Liver (tissue), 8 donors: ENCODE measurements at regions not wholly inside any gene's neighbourhood (a gene's known extent, or its start where the extent isn't known, plus 50 kb on each side); places are given as distances from the start of the nearest gene placed in this dataset.

ENCODE experiments used
- DNase-seq: peaks from one replicate; pipeline ENCODE4 v3.0.0-alpha.2; 2017; ENCODE audit warnings: low spot score
- H3K27ac ChIP-seq, 2 donors: one replicate each; pipeline ENCODE4 v1.7.0; 2013; ENCODE audit warnings: inconsistent platforms in 2 of 2, low read length in 2 of 2, control low read depth in 1 of 2, low read depth in 1 of 2, mild to moderate bottlenecking in 1 of 2
- H3K27me3 ChIP-seq, 4 donors: one replicate each; pipeline versions ENCODE4 v1.6.1 to v1.7.0; 2013; ENCODE audit warnings: low read length in 3 of 4, inconsistent platforms in 1 of 4, mild to moderate bottlenecking in 1 of 4, moderate library complexity in 1 of 4; ENCODE audit not compliant: control insufficient read depth in 4 of 4, insufficient read depth in 4 of 4
- H3K36me3 ChIP-seq, 4 donors: one replicate each; pipeline versions ENCODE4 v1.6.1 to v1.7.0; 2013; ENCODE audit warnings: low read length in 3 of 4, mild to moderate bottlenecking in 3 of 4, low read depth in 1 of 4, moderate library complexity in 1 of 4; ENCODE audit not compliant: control insufficient read depth in 4 of 4, insufficient read depth in 3 of 4
- H3K4me1 ChIP-seq, 4 donors: one replicate each; pipeline versions ENCODE4 v1.6.1 to v1.7.0; 2013; ENCODE audit warnings: low read length in 3 of 4, mild to moderate bottlenecking in 3 of 4, moderate library complexity in 1 of 4; ENCODE audit not compliant: control insufficient read depth in 4 of 4, insufficient read depth in 4 of 4
- H3K4me3 ChIP-seq, 3 donors: one replicate each; pipeline versions ENCODE4 v1.6.1 to v1.7.0; 2013; ENCODE audit warnings: low read length in 3 of 3, control low read depth in 1 of 3, low read depth in 1 of 3, mild to moderate bottlenecking in 1 of 3
- H3K9ac ChIP-seq, 2 donors: one replicate each; pipeline ENCODE4 v1.7.0; 2013; ENCODE audit warnings: low read length in 2 of 2, mild to moderate bottlenecking in 2 of 2, moderate library complexity in 2 of 2, control low read depth in 1 of 2, low read depth in 1 of 2
- H3K9me3 ChIP-seq, 4 donors: one replicate each; pipeline versions ENCODE4 v1.6.1 to v1.7.0; 2013; ENCODE audit warnings: low read length in 3 of 4; ENCODE audit not compliant: control insufficient read depth in 4 of 4
- CTCF ChIP-seq: fragments of 150-350 bp; IDR thresholded peaks from 2 replicates; pipeline ENCODE4 v1.5.1; 2017; ENCODE audit warnings: improper control_type of control experiment, low read depth, low read length; ENCODE audit not compliant: missing input control
- EGR1 ChIP-seq, 2 donors: IDR thresholded peaks; 2 replicates each; pipeline ENCODE4 v1.6.1; 2016 to 2018; ENCODE audit warnings: antibody characterized with exemption in 2 of 2, low read depth in 2 of 2
- FOXA1 ChIP-seq: IDR thresholded peaks from 2 replicates; pipeline ENCODE4 v1.6.1; 2016; ENCODE audit warnings: antibody characterized with exemption
- FOXA2 ChIP-seq: IDR thresholded peaks from 2 replicates; pipeline ENCODE4 v1.6.1; 2016; ENCODE audit warnings: antibody characterized with exemption
- GABPA ChIP-seq, 2 donors: IDR thresholded peaks in 1 of 2; conservative IDR thresholded peaks in 1 of 2; 2 replicates each; pipeline ENCODE4 v1.6.1; 2016; ENCODE audit warnings: antibody characterized with exemption in 2 of 2, mild to moderate bottlenecking in 1 of 2, moderate library complexity in 1 of 2
- HNF4A ChIP-seq, 2 donors: conservative IDR thresholded peaks; 2 replicates each; pipeline ENCODE4 v1.6.1; 2016; ENCODE audit warnings: antibody characterized with exemption in 2 of 2, mild to moderate bottlenecking in 2 of 2
- HNF4G ChIP-seq: IDR thresholded peaks from 2 replicates; pipeline ENCODE4 v1.6.1; 2016; ENCODE audit warnings: antibody characterized with exemption
- JUND ChIP-seq, 2 donors: IDR thresholded peaks; 2 replicates each; pipeline ENCODE4 v1.6.1; 2016; ENCODE audit warnings: antibody characterized with exemption in 2 of 2
- NR2F2 ChIP-seq: IDR thresholded peaks from 2 replicates; pipeline ENCODE4 v1.6.1; 2016; ENCODE audit warnings: antibody characterized with exemption
- RAD21 ChIP-seq, 2 donors: IDR thresholded peaks; 2 replicates each; pipeline ENCODE4 v1.6.1; 2016; ENCODE audit warnings: antibody characterized with exemption in 2 of 2, mild to moderate bottlenecking in 2 of 2
- RXRA ChIP-seq, 2 donors: IDR thresholded peaks; 2 replicates each; pipeline ENCODE4 v1.6.1; 2017 to 2018; ENCODE audit warnings: antibody characterized with exemption in 2 of 2, mild to moderate bottlenecking in 1 of 2
- SP1 ChIP-seq: IDR thresholded peaks from 2 replicates; pipeline ENCODE4 v1.6.1; 2018; ENCODE audit warnings: antibody characterized with exemption, mild to moderate bottlenecking
- YY1 ChIP-seq: IDR thresholded peaks from 2 replicates; pipeline ENCODE4 v1.6.1; 2016; ENCODE audit warnings: antibody characterized with exemption, mild to moderate bottlenecking
- WGBS: extraction: QIAGEN DNeasy Blood & Tissue Kit; methylation state at CpG from one replicate; pipeline ENCODE4 v1.1.7; 2013; 5-methylcytosine and 5-hydroxymethylcytosine counted together
- TF ChIP-seq, protein P1 (sequence below): IDR thresholded peaks from 2 replicates; pipeline ENCODE4 v1.6.1; 2016; ENCODE audit warnings: antibody characterized with exemption
- TF ChIP-seq, protein P2 (sequence below): IDR thresholded peaks from 2 replicates; pipeline ENCODE4 v1.6.1; 2016; ENCODE audit warnings: antibody characterized with exemption
- TF ChIP-seq, protein P3 (sequence below): IDR thresholded peaks from 2 replicates; pipeline ENCODE4 v1.6.1; 2016; ENCODE audit warnings: antibody characterized with exemption, mild to moderate bottlenecking
- TF ChIP-seq, protein P4 (sequence below): IDR thresholded peaks from 2 replicates; pipeline ENCODE4 v1.6.1; 2016; ENCODE audit warnings: antibody characterized with exemption
- donor health status: healthy.
- donor health status: healthy.
- donor health status: healthy.
- donor health status: healthy.
- donor health status: healthy.

DNA sequence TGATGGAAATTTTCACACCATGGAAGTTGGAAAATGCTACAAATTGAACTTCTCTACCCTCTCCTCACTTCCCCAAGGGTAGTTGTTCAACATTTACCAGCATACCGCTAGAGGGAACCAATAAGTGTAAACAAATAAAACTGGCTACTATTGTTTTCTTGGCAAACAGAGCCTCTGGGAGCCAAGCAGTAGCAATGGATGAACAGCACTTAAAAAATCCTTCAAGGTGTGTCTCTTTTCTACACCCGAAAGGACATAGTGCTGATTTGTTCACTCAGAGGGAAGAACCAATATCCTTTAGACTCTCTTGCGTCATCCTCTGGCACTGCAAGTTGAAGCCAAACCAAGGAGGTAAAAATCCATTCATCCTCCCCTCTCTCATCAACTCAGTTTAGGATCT is 161.5 kb downstream of the TBX15 start:
- peaks cover 0 to 4% (median 0%) of the 10 kb centered on the region in 4 donors for H3K4me1 ChIP-seq
- WGBS, result 47% methylated on average over 3 of the region's 3 CpGs
- TF ChIP-seq YY1 (no peak), RAD21 (IDR thresholded peaks at IDR 0.05) (peak; percentile 22 to 44)
- TF ChIP-seq, protein P1, sequence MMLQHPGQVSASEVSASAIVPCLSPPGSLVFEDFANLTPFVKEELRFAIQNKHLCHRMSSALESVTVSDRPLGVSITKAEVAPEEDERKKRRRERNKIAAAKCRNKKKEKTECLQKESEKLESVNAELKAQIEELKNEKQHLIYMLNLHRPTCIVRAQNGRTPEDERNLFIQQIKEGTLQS, result no peak
- no peak for DNase-seq
- no peak overlapping the region for H3K4me3 ChIP-seq
- H3K27me3 ChIP-seq, result no peaks in the 10 kb centered on the region
- no peak overlapping the region for H3K9ac ChIP-seq
- no peak overlapping the region for H3K27ac ChIP-seq
- peaks cover 0 to 3% (median 0%) of the 10 kb centered on the region in 4 donors for H3K9me3 ChIP-seq
- H3K36me3 ChIP-seq, result no peaks in the 10 kb centered on the region

GRCh38 chr1:118825619-118826018 is 162.5 kb downstream of the TBX15 start:
- Histone ChIP-seq H3K27ac (no peak overlapping the region), H3K4me1 (peaks cover 0 to 4% (median 0%) of the 10 kb centered on the region in 4 donors), H3K9me3 (no peaks in the 10 kb centered on the region), H3K9ac (no peak overlapping the region), H3K27me3 (no peaks in the 10 kb centered on the region), H3K36me3 (no peaks in the 10 kb centered on the region), H3K4me3 (no peak overlapping the region)
- no peak for DNase-seq
- TF ChIP-seq, protein P2, sequence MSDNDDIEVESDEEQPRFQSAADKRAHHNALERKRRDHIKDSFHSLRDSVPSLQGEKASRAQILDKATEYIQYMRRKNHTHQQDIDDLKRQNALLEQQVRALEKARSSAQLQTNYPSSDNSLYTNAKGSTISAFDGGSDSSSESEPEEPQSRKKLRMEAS, result no peak
- no peak for TF ChIP-seq SP1
- no peak for TF ChIP-seq RAD21 (IDR thresholded peaks at IDR 0.05)
- TF ChIP-seq, protein P3, sequence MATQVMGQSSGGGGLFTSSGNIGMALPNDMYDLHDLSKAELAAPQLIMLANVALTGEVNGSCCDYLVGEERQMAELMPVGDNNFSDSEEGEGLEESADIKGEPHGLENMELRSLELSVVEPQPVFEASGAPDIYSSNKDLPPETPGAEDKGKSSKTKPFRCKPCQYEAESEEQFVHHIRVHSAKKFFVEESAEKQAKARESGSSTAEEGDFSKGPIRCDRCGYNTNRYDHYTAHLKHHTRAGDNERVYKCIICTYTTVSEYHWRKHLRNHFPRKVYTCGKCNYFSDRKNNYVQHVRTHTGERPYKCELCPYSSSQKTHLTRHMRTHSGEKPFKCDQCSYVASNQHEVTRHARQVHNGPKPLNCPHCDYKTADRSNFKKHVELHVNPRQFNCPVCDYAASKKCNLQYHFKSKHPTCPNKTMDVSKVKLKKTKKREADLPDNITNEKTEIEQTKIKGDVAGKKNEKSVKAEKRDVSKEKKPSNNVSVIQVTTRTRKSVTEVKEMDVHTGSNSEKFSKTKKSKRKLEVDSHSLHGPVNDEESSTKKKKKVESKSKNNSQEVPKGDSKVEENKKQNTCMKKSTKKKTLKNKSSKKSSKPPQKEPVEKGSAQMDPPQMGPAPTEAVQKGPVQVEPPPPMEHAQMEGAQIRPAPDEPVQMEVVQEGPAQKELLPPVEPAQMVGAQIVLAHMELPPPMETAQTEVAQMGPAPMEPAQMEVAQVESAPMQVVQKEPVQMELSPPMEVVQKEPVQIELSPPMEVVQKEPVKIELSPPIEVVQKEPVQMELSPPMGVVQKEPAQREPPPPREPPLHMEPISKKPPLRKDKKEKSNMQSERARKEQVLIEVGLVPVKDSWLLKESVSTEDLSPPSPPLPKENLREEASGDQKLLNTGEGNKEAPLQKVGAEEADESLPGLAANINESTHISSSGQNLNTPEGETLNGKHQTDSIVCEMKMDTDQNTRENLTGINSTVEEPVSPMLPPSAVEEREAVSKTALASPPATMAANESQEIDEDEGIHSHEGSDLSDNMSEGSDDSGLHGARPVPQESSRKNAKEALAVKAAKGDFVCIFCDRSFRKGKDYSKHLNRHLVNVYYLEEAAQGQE, result no peak
- TF ChIP-seq, protein P4, sequence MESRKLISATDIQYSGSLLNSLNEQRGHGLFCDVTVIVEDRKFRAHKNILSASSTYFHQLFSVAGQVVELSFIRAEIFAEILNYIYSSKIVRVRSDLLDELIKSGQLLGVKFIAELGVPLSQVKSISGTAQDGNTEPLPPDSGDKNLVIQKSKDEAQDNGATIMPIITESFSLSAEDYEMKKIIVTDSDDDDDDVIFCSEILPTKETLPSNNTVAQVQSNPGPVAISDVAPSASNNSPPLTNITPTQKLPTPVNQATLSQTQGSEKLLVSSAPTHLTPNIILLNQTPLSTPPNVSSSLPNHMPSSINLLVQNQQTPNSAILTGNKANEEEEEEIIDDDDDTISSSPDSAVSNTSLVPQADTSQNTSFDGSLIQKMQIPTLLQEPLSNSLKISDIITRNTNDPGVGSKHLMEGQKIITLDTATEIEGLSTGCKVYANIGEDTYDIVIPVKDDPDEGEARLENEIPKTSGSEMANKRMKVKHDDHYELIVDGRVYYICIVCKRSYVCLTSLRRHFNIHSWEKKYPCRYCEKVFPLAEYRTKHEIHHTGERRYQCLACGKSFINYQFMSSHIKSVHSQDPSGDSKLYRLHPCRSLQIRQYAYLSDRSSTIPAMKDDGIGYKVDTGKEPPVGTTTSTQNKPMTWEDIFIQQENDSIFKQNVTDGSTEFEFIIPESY, result no peak
- TF ChIP-seq HNF4G, result no peak

DNA sequence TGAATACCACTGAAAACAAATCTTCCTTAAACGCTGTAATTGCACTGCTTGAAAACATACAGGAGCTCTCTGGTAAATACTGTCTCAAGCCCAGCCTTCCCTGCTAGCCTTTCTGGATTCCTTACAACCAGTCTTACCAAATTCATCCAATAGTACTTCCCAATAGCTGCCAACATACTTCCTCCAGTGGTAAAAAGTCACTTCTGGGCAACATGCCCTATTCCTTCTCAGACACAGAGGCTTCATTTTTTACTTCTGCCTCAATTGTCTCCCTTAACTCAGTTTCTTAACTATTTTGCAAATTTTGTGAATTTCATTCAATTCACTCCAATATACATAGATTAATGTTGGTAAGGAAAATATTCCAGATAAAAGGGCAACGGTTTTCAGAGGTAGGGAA is 166.3 kb downstream of the TBX15 start:
- Histone ChIP-seq H3K9me3 (no peaks in the 10 kb centered on the region), H3K4me3 (no peak overlapping the region), H3K27ac (no peak overlapping the region), H3K36me3 (no peaks in the 10 kb centered on the region), H3K27me3 (no peaks in the 10 kb centered on the region), H3K4me1 (peaks cover 0 to 4% (median 0%) of the 10 kb centered on the region in 4 donors), H3K9ac (no peak overlapping the region)
- 41% methylated on average over 2 of the region's 2 CpGs for WGBS
- no peak for DNase-seq
- TF ChIP-seq, protein P2, result no peak
- TF ChIP-seq NR2F2, result no peak
- TF ChIP-seq HNF4A (conservative IDR thresholded peaks at IDR 0.05), result no peak
- no peak for TF ChIP-seq FOXA2
- no peak for TF ChIP-seq YY1
- TF ChIP-seq CTCF, result no peak
- no peak for TF ChIP-seq JUND (IDR thresholded peaks at IDR 0.05)
- no peak for TF ChIP-seq EGR1 (IDR thresholded peaks at IDR 0.05; ENCODE audit: low read depth in 2 of 2)
- TF ChIP-seq SP1, result no peak
- TF ChIP-seq, protein P1, result no peak
- TF ChIP-seq FOXA1, result no peak
- TF ChIP-seq, protein P4, result no peak
- TF ChIP-seq GABPA (IDR thresholded peaks at IDR 0.05 in 1 of 2, conservative IDR thresholded peaks at IDR 0.05 in 1 of 2), result no peak
- TF ChIP-seq RXRA (IDR thresholded peaks at IDR 0.05), result no peak
- TF ChIP-seq HNF4G, result no peak
